Right atrium auricular region (tissue), 2 donors: ENCODE measurements at regions not wholly inside any gene's neighbourhood (a gene's known extent, or its start where the extent isn't known, plus 50 kb on each side); places are given as distances from the start of the nearest gene placed in this dataset.

Experiments used
- DNase-seq: peaks from one replicate; pipeline ENCODE4 v3.0.0-alpha.2; 2019; ENCODE audit warnings: low spot score
- H3K27ac ChIP-seq, 2 donors: fragments of 200-600 bp; sonication (generic); 1 replicate in 1 of 2; 2 replicates in 1 of 2; pipeline ENCODE4 v1.5.1; 2016 to 2019
- H3K27me3 ChIP-seq, 2 donors: fragments of 200-600 bp; sonication (generic); one replicate each; pipeline versions ENCODE4 v1.5.1 to v1.6.0; 2017 to 2019
- H3K36me3 ChIP-seq: fragments of 200-600 bp; sonication (generic); one replicate; pipeline ENCODE4 v1.5.1; 2016
- H3K4me1 ChIP-seq, 2 donors: fragments of 200-600 bp; sonication (generic); one replicate each; pipeline versions ENCODE4 v1.5.1 to v1.6.0; 2017 to 2019
- H3K4me3 ChIP-seq, 2 donors: fragments of 200-600 bp; sonication (generic); 1 replicate in 1 of 2; 2 replicates in 1 of 2; pipeline ENCODE4 v1.5.1; 2017 to 2019; ENCODE audit warnings: mild to moderate bottlenecking in 1 of 2, moderate library complexity in 1 of 2
- H3K9me3 ChIP-seq, 2 donors: fragments of 200-600 bp; sonication (generic); one replicate each; pipeline ENCODE4 v1.5.1; 2019
- TF ChIP-seq, protein P1 (sequence below), 2 donors: fragments of 200-600 bp; sonication (generic); IDR thresholded peaks; one replicate each; pipeline ENCODE4 v1.5.1; 2019; ENCODE audit warnings: antibody characterized with exemption in 2 of 2

- no peak overlapping the region for H3K4me3 ChIP-seq
- no peak overlapping the region for H3K27ac ChIP-seq
- no peaks in the 10 kb centered on the region for H3K4me1 ChIP-seq
- DNase-seq, result no peak
- no peaks in the 10 kb centered on the region for H3K36me3 ChIP-seq
- H3K9me3 ChIP-seq, result no peaks in the 10 kb centered on the region
- H3K27me3 ChIP-seq, result no peaks in the 10 kb centered on the region
- TF ChIP-seq, protein P1, sequence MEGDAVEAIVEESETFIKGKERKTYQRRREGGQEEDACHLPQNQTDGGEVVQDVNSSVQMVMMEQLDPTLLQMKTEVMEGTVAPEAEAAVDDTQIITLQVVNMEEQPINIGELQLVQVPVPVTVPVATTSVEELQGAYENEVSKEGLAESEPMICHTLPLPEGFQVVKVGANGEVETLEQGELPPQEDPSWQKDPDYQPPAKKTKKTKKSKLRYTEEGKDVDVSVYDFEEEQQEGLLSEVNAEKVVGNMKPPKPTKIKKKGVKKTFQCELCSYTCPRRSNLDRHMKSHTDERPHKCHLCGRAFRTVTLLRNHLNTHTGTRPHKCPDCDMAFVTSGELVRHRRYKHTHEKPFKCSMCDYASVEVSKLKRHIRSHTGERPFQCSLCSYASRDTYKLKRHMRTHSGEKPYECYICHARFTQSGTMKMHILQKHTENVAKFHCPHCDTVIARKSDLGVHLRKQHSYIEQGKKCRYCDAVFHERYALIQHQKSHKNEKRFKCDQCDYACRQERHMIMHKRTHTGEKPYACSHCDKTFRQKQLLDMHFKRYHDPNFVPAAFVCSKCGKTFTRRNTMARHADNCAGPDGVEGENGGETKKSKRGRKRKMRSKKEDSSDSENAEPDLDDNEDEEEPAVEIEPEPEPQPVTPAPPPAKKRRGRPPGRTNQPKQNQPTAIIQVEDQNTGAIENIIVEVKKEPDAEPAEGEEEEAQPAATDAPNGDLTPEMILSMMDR (IDR thresholded peaks at IDR 0.05), result no peak
These were observed 815.3 kb upstream of the HS6ST1 start for GRCh38 chr2:129133692-129134641.

DNA sequence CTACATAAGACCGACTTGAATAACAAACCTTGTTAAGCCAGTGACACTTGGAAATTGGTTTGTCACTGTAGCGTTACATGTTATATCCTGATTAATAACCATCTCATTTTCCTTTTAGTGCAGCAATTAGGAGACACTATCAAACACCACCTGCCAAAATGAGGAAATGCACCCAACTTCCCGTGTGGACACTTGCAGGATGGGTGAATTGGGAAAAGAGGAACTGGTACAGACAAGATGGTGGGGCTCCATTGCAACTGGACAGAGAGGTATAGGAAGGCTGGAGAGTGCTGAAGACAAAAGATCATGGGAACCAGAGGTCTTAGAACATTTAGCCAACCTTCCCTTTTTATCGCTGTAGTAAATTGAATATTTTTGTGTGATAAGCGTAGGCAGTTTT lies 816.3 kb upstream of the HS6ST1 start:
- Histone ChIP-seq H3K4me1 (no peaks in the 10 kb centered on the region), H3K4me3 (no peak overlapping the region), H3K27ac (no peak overlapping the region), H3K9me3 (no peaks in the 10 kb centered on the region), H3K27me3 (no peaks in the 10 kb centered on the region), H3K36me3 (no peaks in the 10 kb centered on the region)
- DNase-seq, result no peak
- TF ChIP-seq, protein P1 (IDR thresholded peaks at IDR 0.05), result no peak

DNA sequence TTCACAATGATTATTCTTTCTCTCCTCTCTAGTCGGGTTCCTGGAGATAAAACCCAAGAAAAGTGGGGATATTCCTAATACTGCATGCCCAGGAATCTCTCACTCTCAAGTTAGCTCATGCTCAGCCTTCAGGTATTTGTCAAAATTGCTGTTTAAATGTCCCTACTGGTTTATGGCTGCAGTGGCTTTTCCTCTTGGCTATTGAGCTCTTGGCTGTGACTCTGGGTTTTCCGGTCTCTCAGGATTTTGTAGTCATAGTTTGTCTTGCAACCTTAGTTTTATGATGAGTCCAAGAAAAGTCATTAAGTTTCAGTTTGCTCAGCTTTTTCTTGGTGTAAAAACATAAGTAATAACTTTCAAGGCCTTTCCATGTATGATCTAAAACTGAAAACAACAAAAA lies 820.7 kb upstream of the HS6ST1 start:
- Histone ChIP-seq H3K36me3 (no peaks in the 10 kb centered on the region), H3K4me1 (no peaks in the 10 kb centered on the region), H3K4me3 (no peak overlapping the region), H3K27me3 (no peaks in the 10 kb centered on the region), H3K9me3 (no peaks in the 10 kb centered on the region), H3K27ac (no peak overlapping the region)
- TF ChIP-seq, protein P1 (IDR thresholded peaks at IDR 0.05), result no peak
- no peak for DNase-seq

DNA sequence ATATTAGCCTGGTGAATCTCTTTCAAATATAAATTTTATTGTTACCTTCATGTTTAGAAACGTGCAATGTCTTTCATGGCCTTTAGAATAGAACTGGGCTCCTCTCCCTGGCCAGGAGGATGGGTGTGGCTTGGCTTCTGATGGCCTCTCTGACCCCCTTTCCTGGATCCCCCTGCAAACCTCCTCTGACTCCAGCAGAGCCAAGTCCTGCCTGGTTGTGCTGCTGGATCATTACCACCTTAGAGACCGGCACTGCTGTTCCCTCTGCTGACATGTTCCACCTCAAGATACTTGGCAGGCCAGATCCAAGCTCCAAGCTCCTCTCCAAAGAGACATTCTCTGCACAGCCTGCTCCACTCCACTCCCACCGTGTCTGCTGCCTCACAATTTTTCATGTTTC lies 823.8 kb upstream of the HS6ST1 start:
- no peaks in the 10 kb centered on the region for H3K27me3 ChIP-seq
- H3K4me1 ChIP-seq, result no peaks in the 10 kb centered on the region
- H3K36me3 ChIP-seq, result no peaks in the 10 kb centered on the region
- H3K4me3 ChIP-seq, result no peak overlapping the region
- no peak for DNase-seq
- H3K9me3 ChIP-seq, result no peaks in the 10 kb centered on the region
- no peak overlapping the region for H3K27ac ChIP-seq
- TF ChIP-seq, protein P1 (IDR thresholded peaks at IDR 0.05), result no peak

DNA sequence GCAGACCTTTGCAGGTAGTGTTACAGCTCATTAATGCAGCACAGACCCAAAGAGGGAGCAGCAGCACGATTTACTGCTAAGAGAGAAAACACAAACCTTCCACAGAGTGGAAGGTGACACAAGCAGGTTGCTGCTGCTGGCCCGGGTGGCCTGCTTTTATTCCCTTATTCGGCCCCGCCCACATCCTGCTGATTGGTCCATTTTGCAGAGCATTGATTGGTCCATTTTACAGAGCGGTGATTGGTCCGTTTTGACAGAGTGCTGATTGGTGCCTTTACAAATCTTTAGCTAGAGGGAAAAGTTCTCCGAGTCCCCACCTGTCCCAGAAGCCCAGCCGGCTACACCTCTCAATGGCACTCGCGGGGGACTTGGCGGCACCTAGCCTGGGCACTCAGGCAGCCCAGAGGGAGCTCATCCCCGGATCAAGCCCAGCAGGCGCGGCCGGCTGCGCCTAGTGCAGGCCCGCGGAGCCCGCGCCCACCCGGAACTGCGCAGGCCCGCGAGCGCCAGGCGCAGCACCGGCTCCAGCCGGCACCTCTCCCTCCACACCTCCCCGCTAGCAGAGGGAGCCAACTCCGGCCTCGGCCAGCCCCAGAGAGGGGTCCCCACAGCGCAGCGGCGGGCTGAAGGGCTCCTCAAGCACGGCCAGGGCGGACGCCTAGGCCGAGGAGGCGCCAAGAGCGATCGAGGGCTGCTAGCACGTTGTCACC lies 825.6 kb upstream of the HS6ST1 start:
- H3K27ac ChIP-seq, result no peak overlapping the region
- peaks cover 0 to 11% of the 10 kb centered on the region in 2 donors for H3K9me3 ChIP-seq
- H3K4me1 ChIP-seq, result no peaks in the 10 kb centered on the region
- no peaks in the 10 kb centered on the region for H3K36me3 ChIP-seq
- no peak for DNase-seq
- H3K4me3 ChIP-seq, result no peak overlapping the region
- TF ChIP-seq, protein P1 (IDR thresholded peaks at IDR 0.05), result no peak
- H3K27me3 ChIP-seq, result no peaks in the 10 kb centered on the region
